Aorta (tissue), 5 donors: ENCODE measurements at regions not wholly inside any gene's neighbourhood (a gene's known extent, or its start where the extent isn't known, plus 50 kb on each side); places are given as distances from the start of the nearest gene placed in this dataset.
"Not testable (repeated sequence)": the region's sequence is repeated elsewhere in the genome, so short reads cannot be mapped to it uniquely, and the experiment has no call there.

Experiments used
- ATAC-seq: fragments of 200-7000 bp; cut with Tn5 transposase; one replicate; pipeline ENCODE4 v1.9.1; 2022; ENCODE audit warnings: moderate library complexity; ENCODE audit not compliant: low FRiP score
- DNase-seq, 2 donors: peaks; one replicate each; pipeline ENCODE4 v3.0.0-alpha.2; 2020
- H3K27ac ChIP-seq, 2 donors: one replicate each; pipeline ENCODE4 v1.5.1; 2013; ENCODE audit warnings: low read length in 2 of 2, mild to moderate bottlenecking in 2 of 2, moderate library complexity in 2 of 2, control low read depth in 1 of 2, inconsistent platforms in 1 of 2, low read depth in 1 of 2
- H3K27me3 ChIP-seq, 2 donors: one replicate each; pipeline ENCODE4 v1.6.1; 2013; ENCODE audit warnings: control low read depth in 1 of 2, low read length in 1 of 2, mild to moderate bottlenecking in 1 of 2, moderate library complexity in 1 of 2; ENCODE audit not compliant: insufficient read depth in 2 of 2, control insufficient read depth in 1 of 2
- H3K36me3 ChIP-seq, 2 donors: one replicate each; pipeline ENCODE4 v1.6.1; 2013; ENCODE audit warnings: control low read depth in 1 of 2, low read length in 1 of 2, mild to moderate bottlenecking in 1 of 2; ENCODE audit not compliant: insufficient read depth in 2 of 2, control insufficient read depth in 1 of 2
- H3K4me1 ChIP-seq, 2 donors: one replicate each; pipeline ENCODE4 v1.6.1; 2013; ENCODE audit warnings: low read length in 2 of 2, control low read depth in 1 of 2, mild to moderate bottlenecking in 1 of 2, moderate library complexity in 1 of 2; ENCODE audit not compliant: insufficient read depth in 2 of 2, control insufficient read depth in 1 of 2
- H3K4me3 ChIP-seq, 2 donors: one replicate each; pipeline ENCODE4 v1.5.1; 2013; ENCODE audit warnings: low read length in 2 of 2, control low read depth in 1 of 2, mild to moderate bottlenecking in 1 of 2
- H3K9me3 ChIP-seq: one replicate; pipeline ENCODE4 v1.6.1; 2013; ENCODE audit warnings: mild to moderate bottlenecking, low read length; ENCODE audit not compliant: control insufficient read depth
- WGBS, 2 donors: extraction: QIAGEN DNeasy Blood & Tissue Kit; methylation state at CpG; one replicate each; pipeline ENCODE4 v1.1.7; 2013; 5-methylcytosine and 5-hydroxymethylcytosine counted together
- intact Hi-C, 2 donors: fragments of 100-400 bp; cut with DNase I; formaldehyde crosslinking; loops; one replicate each; pipeline versions ENCODE4 v1.14.2 to v1.15.0; 2022
- donor health status: healthy with polysubstance abuse.
- donor health status: Bipolar disorder and iron deficiency.
- donor health status: DM: no; HTN: no; CAD: no.
- donor health status: DM: no; HTN: no; CAD: no.
- donor health status: DM: yes; HTN: yes; CAD: no.

DNA sequence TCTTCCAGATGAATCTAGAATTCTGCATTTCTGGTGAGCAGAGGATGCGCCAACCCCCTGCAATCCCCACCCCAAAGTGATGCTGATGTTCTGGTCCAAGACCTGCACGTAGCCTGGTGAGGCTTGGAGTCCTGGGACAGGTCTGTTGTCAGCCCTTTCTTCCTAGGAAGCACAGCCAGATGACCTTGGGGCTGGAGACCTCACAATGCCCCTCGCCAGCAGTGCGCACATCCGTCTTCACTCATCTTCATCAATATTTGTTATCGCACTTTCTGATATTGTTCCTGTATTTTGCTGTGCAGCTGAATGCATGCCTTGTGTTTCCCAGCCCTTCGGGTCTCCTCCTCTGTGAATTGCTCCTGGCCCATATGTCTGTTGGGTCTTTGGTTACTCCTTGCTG, 4222.8 kb upstream of the OR11H1 start:
- not testable (repeated sequence) for H3K4me1 ChIP-seq

GRCh38 chr22:11306933-11307518, 4221.0 kb upstream of the OR11H1 start:
- H3K4me1 ChIP-seq, DNase-seq, H3K27ac ChIP-seq, H3K9me3 ChIP-seq, H3K27me3 ChIP-seq, H3K4me3 ChIP-seq, H3K36me3 ChIP-seq, ATAC-seq, intact Hi-C loops: not testable (repeated sequence)
- 67 to 73% methylated on average over 6 of the region's 6 CpGs for WGBS, 2 donors

More for the DNA sequence above, 4222.8 kb upstream of the OR11H1 start:
- H3K27ac ChIP-seq, H3K36me3 ChIP-seq, H3K27me3 ChIP-seq, DNase-seq, H3K9me3 ChIP-seq, intact Hi-C loops, H3K4me3 ChIP-seq, ATAC-seq: not testable (repeated sequence)
- WGBS, 2 donors = 73 to 78% methylated on average over 7 of the region's 7 CpGs

GRCh38 chr22:11307998-11308397, 4220.0 kb upstream of the OR11H1 start:
- H3K9me3 ChIP-seq = peaks cover 3% of the 10 kb centered on the region
- no peak overlapping the region for H3K4me3 ChIP-seq
- H3K36me3 ChIP-seq = no peaks in the 10 kb centered on the region
- no peaks in the 10 kb centered on the region for H3K27me3 ChIP-seq
- DNase-seq (no peak), ATAC-seq (no peak)
- H3K27ac ChIP-seq = no peak overlapping the region
- no peaks in the 10 kb centered on the region for H3K4me1 ChIP-seq
- intact Hi-C loops = no loop called here
- 81 to 82% methylated on average over 16 of the region's 16 CpGs for WGBS, 2 donors

- ATAC-seq, DNase-seq, intact Hi-C loops, H3K4me3 ChIP-seq, H3K27me3 ChIP-seq, H3K36me3 ChIP-seq, H3K4me1 ChIP-seq, H3K9me3 ChIP-seq, H3K27ac ChIP-seq: not testable (repeated sequence)
- WGBS, 2 donors = 61% methylated on average over 4 of the region's 4 CpGs
These were observed 4218.2 kb upstream of the OR11H1 start for GRCh38 chr22:11309777-11310176.

DNA sequence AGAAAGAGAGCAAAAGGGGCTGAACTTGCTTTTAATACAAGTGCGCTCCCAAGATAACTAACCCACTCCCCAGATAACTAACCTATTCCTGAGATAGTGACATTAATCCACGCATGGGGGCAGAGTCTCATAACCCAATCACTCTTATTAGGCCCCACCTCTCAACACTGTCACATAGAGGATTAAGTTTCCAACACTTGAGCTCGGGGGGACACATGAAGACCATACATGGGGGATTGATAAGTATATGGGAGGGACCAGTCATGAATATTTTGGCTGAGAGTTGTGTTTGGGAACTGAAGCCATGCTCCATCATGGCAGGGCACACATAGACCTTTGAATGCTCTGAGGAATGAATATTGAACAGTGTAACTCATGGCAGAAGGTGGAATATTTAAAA, 4217.3 kb upstream of the OR11H1 start:
- 44 to 50% methylated on average over 3 of the region's 3 CpGs for WGBS, 2 donors
- H3K27ac ChIP-seq, H3K27me3 ChIP-seq, H3K9me3 ChIP-seq, intact Hi-C loops, ATAC-seq, H3K4me1 ChIP-seq, H3K4me3 ChIP-seq, H3K36me3 ChIP-seq, DNase-seq: not testable (repeated sequence)

- intact Hi-C loops, DNase-seq, H3K27ac ChIP-seq, H3K4me1 ChIP-seq, H3K36me3 ChIP-seq, H3K27me3 ChIP-seq, ATAC-seq, H3K9me3 ChIP-seq, H3K4me3 ChIP-seq: not testable (repeated sequence)
- 56 to 58% methylated on average over 7 of the region's 7 CpGs for WGBS, 2 donors
These were observed 4215.4 kb upstream of the OR11H1 start for GRCh38 chr22:11312640-11313039.

DNA sequence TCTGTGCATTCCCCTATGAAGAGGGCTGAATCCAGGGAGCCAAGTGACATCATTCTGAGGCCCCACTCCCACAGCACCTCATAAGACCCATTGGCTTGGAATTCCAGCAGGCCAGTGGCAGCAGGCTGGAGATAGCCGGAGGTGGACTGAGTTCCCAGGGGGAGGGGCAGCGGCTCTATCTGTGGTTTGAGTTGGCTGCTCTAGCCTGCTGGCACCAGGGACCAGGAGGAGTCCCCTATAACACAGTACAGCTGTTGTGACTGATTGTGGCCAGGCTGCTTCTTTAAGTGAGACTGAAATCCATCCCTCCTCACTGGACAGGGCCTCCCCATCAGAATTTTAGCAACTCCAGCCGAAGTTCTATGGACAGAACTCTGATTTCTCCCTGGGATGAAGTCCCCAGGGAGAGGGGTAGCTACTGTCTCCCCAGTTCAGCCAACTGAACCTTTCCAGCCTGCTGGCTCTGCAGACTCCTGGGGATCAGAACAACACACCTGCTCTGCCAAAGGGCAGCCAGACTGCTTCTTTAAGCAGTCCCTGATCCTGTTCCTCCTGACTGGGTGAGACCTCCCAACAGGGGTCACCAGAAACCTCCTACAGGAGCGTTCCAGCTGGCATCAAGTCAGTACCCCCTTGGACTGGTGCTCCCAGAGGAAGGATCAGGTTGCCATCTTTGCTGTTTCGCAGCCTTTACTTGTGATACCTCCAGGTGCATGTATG, 4214.8 kb upstream of the OR11H1 start:
- DNase-seq, H3K27me3 ChIP-seq, H3K27ac ChIP-seq, ATAC-seq, H3K4me1 ChIP-seq, H3K9me3 ChIP-seq, H3K36me3 ChIP-seq, H3K4me3 ChIP-seq, intact Hi-C loops: not testable (repeated sequence)
- WGBS, 2 donors = 40 to 42% methylated on average over 5 of the region's 5 CpGs

DNA sequence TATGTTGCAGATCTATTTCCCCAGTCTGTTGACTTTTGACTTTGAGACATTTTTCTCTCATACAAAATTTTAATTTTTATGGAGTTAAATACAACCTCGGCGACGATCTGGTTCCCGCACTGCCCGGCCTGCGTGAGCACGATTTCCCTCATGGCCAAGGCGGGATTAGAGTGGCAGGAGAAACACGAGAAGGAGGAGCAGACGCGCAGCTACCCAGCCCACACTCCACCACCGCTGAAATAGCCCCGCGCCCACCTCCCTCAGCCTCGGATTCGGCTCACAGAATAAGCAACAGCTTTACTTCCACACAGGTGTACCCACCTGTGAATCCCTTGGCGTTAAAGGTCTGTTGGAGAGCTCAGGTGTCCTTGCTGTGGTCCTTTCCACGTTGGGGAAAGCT, 4209.4 kb upstream of the OR11H1 start:
- 67 to 70% methylated on average over 18 of the region's 18 CpGs for WGBS, 2 donors
- intact Hi-C loops, H3K27me3 ChIP-seq, H3K4me3 ChIP-seq, H3K9me3 ChIP-seq, H3K27ac ChIP-seq, H3K4me1 ChIP-seq, DNase-seq, ATAC-seq, H3K36me3 ChIP-seq: not testable (repeated sequence)

DNA sequence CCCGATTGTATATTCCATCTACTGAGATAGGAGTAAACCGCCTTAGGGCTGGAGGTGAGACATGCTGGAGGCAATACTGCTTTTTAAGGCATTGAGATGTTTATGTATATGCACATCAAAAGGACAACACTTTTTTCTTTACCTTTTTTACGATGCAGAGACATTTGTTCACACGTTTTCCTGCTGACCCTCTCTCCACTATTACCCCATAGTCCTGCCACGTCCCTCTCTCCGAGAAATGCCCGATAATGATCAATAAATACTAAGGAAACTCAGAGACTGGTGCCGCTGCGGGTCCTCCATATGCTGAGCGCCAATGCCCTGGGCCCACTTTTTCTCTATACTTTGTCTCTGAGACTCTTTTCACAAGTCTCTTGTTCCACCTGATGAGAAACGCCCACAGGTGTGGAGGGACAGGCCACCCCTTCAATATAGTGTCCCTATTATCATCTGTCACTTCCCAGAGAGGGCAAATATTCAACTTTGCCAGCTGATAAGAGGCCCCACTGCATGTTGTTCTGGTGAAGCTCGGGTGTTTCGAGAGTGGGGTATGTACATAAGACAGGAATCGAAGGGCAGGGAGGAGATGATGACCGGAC, 4203.5 kb upstream of the OR11H1 start:
- DNase-seq = not testable (repeated sequence)
- WGBS, 2 donors = 59 to 68% methylated on average over 15 of the region's 15 CpGs

More for the DNA sequence above, 4203.5 kb upstream of the OR11H1 start:
- intact Hi-C loops, H3K4me1 ChIP-seq, H3K9me3 ChIP-seq, H3K27ac ChIP-seq, ATAC-seq, H3K4me3 ChIP-seq, H3K36me3 ChIP-seq, H3K27me3 ChIP-seq: not testable (repeated sequence)
